Kidney epithelial cell (primary cell): ENCODE measurements at regions not wholly inside any gene's neighbourhood (a gene's known extent, or its start where the extent isn't known, plus 50 kb on each side); places are given as distances from the start of the nearest gene placed in this dataset.

Source experiments
- DNase-seq: peaks from one replicate; pipeline ENCODE4 v3.0.0-alpha.2; 2010; ENCODE audit warnings: low read depth
- H3K27me3 ChIP-seq: 2 replicates; pipeline ENCODE4 v1.6.0; 2011; ENCODE audit warnings: low read length; ENCODE audit not compliant: control insufficient read depth, insufficient read depth
- H3K36me3 ChIP-seq: 2 replicates; pipeline ENCODE4 v1.5.1; 2011; ENCODE audit warnings: low read length; ENCODE audit not compliant: control insufficient read depth, insufficient read depth
- H3K4me3 ChIP-seq: 2 replicates; pipeline ENCODE4 v1.5.1; 2011; ENCODE audit warnings: low read depth, mild to moderate bottlenecking, control low read depth, low read length
- TF ChIP-seq, protein P1 (sequence below): IDR thresholded peaks from 2 replicates; pipeline ENCODE4 v1.5.1; 2011; ENCODE audit warnings: mild to moderate bottlenecking, moderate library complexity, low read length, control low read depth, inconsistent platforms; ENCODE audit not compliant: insufficient read depth, poor library complexity, severe bottlenecking

DNA sequence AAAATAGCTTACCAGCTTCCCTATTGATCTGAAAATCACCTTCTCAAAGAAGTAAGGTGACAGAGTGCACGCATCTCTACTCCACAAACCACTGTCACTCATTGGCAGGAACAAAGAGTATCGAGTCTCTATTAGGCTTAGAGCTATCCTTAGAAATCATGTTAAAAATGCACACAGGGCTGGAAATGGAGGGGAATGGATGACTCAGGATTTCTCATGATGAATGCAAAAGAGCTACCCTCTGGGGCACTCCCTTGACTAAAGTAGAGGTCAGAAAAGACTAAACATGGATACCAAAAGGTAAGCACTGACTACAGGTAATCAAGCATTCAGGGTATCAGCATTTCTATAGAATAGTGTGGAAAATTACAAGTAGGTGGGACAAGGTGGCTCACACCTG, 96.1 kb upstream of the ANO4 start:
- DNase-seq: no peak
- TF ChIP-seq, protein P1, sequence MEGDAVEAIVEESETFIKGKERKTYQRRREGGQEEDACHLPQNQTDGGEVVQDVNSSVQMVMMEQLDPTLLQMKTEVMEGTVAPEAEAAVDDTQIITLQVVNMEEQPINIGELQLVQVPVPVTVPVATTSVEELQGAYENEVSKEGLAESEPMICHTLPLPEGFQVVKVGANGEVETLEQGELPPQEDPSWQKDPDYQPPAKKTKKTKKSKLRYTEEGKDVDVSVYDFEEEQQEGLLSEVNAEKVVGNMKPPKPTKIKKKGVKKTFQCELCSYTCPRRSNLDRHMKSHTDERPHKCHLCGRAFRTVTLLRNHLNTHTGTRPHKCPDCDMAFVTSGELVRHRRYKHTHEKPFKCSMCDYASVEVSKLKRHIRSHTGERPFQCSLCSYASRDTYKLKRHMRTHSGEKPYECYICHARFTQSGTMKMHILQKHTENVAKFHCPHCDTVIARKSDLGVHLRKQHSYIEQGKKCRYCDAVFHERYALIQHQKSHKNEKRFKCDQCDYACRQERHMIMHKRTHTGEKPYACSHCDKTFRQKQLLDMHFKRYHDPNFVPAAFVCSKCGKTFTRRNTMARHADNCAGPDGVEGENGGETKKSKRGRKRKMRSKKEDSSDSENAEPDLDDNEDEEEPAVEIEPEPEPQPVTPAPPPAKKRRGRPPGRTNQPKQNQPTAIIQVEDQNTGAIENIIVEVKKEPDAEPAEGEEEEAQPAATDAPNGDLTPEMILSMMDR: no peak
- Histone ChIP-seq H3K4me3 (no peak overlapping the region), H3K27me3 (no peaks in the 10 kb centered on the region), H3K36me3 (no peaks in the 10 kb centered on the region)

DNA sequence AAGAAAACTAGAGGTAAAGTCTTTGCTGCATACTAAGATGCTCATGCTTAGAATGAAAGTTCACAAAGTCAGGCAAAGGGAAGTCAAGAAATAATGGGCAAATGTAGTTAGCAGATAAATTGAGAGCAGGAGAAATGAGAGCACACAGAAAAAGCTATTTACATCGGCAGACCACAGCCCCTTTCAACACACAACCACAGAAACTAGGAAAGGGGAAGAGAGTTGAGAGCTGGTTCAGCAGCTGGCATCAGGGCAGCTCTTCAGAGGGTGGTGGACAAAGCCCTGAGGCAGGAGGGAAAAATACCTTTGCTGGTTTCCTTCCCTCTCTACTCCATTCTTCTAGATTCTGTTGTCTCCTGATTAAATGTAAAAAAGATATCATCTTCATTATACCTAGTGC, 95.4 kb upstream of the ANO4 start:
- Histone ChIP-seq H3K27me3 (no peaks in the 10 kb centered on the region), H3K4me3 (no peak overlapping the region), H3K36me3 (no peaks in the 10 kb centered on the region)
- DNase-seq: no peak
- TF ChIP-seq, protein P1: no peak

DNA sequence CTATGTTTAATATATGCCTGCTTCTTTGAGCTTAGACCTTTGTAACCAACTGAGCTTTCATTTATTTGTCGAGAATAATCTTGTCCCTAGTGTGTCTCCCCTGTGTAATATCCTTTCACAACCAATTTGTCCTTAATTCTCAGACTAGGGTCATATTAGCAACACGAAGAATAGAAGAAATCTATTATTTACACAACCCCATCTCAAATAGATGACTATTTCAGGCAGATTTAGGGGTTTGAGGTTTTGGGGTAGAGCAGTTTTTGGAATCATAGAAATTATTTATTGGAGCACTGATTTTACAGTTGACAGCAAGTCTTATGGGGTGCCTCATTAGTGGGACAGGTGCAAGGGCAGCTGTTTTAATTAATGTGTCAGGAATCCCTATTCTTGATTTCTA, 91.2 kb upstream of the ANO4 start:
- DNase-seq: no peak
- H3K4me3 ChIP-seq: no peak overlapping the region
- TF ChIP-seq, protein P1: no peak
- H3K36me3 ChIP-seq: no peaks in the 10 kb centered on the region
- no peaks in the 10 kb centered on the region for H3K27me3 ChIP-seq

DNA sequence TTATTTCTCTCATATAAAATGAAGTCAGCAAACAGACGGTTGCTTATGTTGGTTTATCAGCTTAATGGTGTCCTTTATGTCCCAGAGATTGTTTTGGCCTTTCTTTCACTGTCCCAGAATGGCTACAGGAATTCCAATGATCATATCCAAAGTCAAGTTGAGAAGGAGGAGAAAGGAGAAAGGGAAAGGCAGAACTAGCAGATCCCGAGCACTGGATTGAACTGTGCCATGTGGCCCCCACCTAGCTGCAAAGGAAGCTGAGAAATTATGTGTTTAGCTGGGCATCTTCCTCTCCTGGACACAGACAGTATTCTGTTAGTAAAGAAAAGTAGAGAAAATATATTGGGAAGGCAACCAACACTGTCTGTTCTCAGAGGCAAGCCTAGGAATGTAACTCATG, 90.7 kb upstream of the ANO4 start:
- TF ChIP-seq, protein P1: no peak
- no peak for DNase-seq
- Histone ChIP-seq H3K36me3 (no peaks in the 10 kb centered on the region), H3K27me3 (no peaks in the 10 kb centered on the region), H3K4me3 (no peak overlapping the region)

DNA sequence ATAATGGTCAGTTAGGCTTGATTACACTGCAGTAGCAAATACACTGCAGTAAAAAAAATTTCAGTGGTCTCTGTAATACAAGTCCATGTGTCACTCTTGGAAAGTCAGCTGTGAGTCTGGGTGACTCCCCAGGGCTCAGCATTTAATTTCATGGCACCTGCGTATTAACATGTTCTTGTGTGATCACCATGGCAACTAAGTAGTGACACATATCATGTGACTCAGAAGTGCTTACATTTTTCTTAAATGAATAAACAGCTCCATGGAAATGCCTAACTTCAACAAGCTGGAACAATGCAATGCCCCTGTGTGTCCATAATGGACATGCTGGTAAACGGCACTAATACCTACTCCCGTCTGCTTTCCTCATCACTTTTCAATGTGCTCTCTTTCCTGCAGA, 88.5 kb upstream of the ANO4 start:
- DNase-seq: peak; percentile 70

DNA sequence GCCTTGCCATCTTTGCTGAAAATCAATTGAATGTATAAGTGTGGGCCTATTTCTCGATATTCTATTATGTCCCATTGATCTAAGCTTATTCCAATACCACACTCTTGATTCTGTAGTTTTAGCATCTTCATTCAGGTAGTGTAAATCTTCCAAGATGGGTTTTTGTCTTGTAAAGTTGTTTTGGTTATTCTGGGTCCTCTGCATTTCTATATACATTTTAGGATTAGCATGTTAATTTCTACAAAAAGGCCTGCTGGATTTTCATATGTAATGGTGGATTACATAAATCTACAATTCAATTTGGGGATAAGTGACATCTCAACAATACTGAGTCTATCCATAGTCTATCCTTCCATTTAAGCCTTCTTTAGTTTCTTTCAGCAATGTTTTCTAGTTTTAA, 86.0 kb upstream of the ANO4 start:
- H3K27me3 ChIP-seq: no peaks in the 10 kb centered on the region
- TF ChIP-seq, protein P1: no peak

More for the DNA sequence above, 88.5 kb upstream of the ANO4 start:
- TF ChIP-seq, protein P1: no peak
- Histone ChIP-seq H3K4me3 (no peak overlapping the region), H3K36me3 (no peaks in the 10 kb centered on the region), H3K27me3 (no peaks in the 10 kb centered on the region)

More for the DNA sequence above, 86.0 kb upstream of the ANO4 start:
- H3K4me3 ChIP-seq: no peak overlapping the region
- DNase-seq: no peak
- no peaks in the 10 kb centered on the region for H3K36me3 ChIP-seq
